ENCODE measurements at regions not wholly inside any gene's neighbourhood (a gene's known extent, or its start where the extent isn't known, plus 50 kb on each side); places are given as distances from the start of the nearest gene placed in this dataset.

- no peak for DNase-seq (ENCODE audit: low spot score)
These were observed 214.0 kb downstream of the ENC1 start for GRCh38 chr5:74426506-74426905.

- no peak for DNase-seq (ENCODE audit: low spot score)
These were observed 216.2 kb downstream of the ENC1 start for GRCh38 chr5:74424162-74424868.

DNA sequence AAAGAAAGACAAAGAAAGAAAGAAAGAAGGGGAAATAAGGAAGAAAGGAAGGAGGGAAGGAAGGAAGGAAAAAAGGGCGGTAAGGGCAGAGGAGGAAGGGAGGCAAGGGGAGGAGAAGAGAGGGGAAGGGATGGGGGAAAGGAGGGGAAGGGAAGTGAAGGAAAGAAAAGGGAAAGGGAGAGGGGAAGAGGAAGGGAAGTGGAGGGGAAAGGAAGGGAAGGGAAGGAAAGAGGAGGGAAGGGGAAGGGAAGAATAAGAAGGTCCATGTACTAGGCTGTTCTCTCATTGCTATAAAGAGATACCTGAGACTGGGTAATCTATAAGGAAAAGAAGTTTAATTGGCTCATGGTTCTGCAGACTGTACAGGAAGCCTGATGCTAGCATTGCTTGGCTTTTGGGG is 217.1 kb downstream of the ENC1 start:
- no peak for DNase-seq (ENCODE audit: low spot score)

- DNase-seq (ENCODE audit: low spot score) = no peak
These were observed 217.9 kb downstream of the ENC1 start for GRCh38 chr5:74422671-74423070.

DNA sequence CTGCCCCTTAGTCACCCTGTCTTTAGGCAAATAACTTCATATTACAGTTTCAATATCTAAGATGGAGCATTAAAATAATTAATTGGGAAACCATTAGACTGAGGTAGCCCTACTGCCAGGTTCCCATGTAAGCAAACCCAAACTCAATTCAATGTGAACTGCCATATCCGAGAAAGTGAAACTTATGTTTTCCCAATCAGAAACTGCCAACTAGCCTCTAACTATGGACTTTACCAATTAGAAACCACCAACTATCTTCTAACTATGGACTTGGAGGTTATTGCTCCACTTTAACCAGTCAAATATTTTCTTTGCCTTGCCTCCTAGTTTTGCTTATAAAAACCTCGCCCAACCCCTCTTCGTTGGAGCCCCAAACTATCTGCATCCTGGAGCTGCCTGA is 218.5 kb downstream of the ENC1 start:
- no peak for DNase-seq (ENCODE audit: low spot score)

- DNase-seq (ENCODE audit: low spot score) = no peak
These were observed 219.2 kb downstream of the ENC1 start for GRCh38 chr5:74421377-74421776.

- DNase-seq (ENCODE audit: low spot score) = no peak
These were observed 219.6 kb downstream of the ENC1 start for GRCh38 chr5:74420947-74421346.

DNA sequence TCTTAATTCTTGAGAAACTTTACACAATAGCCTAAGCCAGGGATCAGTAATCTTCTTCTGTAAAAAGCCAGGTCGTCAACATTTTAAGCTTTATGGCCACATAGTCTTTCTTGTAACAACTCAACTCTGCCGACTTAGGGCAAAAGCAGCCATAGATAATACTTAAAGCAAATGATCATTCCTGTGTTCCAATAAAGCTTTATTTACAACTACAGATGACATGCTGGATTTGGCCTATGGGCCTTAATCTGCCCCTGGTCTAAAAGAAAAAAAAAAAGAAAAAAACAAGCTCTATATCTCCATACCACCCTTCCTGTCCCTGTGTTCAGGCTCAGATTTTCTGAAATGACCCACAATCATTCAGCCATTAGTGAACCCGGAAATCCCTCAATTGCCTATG is 220.3 kb downstream of the ENC1 start:
- no peak for DNase-seq (ENCODE audit: low spot score)

- no peak for DNase-seq (ENCODE audit: low spot score)
These were observed 221.1 kb downstream of the ENC1 start for GRCh38 chr5:74419468-74419867.

GRCh38 chr5:74418709-74419108 is 221.8 kb downstream of the ENC1 start:
- no peak for DNase-seq (ENCODE audit: low spot score)

- DNase-seq (ENCODE audit: low spot score) = no peak
These were observed 222.3 kb downstream of the ENC1 start for GRCh38 chr5:74418261-74418660.

- DNase-seq (ENCODE audit: low spot score) = no peak
These were observed 224.8 kb downstream of the ENC1 start for GRCh38 chr5:74415695-74416102.

DNA sequence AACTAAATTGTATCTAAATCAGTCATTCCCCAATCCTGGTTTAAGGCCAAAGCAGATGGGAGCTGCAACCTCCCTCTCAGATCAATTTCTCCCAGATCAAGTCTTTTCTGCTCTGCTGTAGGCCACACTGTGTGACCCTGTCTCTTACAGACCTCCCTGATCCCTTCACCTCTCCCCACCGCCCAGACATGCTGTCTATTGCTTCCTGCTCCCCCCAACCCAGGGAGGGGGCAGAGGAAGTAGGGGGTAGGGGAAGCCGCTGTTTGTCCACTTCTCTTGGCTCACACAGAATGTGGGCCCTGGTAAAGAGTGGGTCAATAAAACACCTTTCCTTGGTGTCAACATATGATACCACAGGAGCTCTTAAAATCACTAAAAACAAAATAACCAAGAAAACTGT is 226.3 kb downstream of the ENC1 start:
- DNase-seq (ENCODE audit: low spot score) = no peak

DNA sequence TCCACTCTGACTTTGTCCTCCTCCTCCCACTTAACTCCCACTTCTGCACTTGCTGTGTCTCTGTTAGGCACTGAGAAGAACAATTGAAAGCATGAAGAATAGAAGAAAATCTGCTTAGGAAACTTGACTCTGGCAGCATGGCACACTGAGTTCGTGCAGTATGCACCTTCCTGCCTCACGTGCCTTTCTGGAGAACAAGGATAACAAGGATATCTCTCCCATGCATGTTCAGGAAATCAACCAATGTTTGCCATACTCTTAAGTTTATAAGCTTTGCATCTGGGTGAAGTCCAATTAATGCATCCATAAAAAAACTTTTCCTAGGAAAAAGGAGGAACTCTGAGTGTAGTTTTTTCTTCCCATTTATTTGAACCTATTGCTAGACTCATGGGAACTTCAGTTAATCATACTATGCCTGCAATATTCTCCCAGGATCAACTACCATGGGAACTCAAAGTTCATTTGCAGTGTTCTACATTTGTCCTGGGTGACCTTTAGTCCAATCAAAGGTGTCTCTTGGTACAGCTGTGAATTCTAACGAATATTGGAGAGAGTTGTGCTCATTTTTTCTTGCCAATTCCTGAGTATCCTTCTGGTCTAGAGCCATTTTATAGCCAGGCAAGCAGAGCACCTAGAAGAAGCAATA is 227.0 kb downstream of the ENC1 start:
- no peak for DNase-seq (ENCODE audit: low spot score)

GRCh38 chr5:74412066-74412465 is 228.5 kb downstream of the ENC1 start:
- no peak for DNase-seq (ENCODE audit: low spot score)

DNA sequence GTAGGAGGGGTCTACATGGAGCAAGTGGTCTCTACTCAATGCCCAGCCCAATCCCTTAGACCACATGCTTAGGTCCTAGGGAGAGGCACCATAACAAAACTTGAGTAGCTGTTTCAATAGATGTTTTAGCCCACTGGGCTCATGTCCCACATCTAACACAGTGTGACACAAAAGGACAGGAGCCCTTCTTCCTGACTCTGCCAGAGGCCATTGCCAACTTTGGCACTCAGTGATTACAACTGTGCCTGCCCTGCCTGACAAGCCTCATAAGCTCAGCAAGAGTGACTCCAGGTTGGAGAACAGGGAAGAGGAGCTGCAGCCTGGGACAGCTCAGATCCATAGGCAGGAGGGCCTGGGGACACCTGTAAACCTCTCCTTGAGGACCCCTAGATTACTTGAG is 230.8 kb downstream of the ENC1 start:
- DNase-seq (ENCODE audit: low spot score) = no peak

DNA sequence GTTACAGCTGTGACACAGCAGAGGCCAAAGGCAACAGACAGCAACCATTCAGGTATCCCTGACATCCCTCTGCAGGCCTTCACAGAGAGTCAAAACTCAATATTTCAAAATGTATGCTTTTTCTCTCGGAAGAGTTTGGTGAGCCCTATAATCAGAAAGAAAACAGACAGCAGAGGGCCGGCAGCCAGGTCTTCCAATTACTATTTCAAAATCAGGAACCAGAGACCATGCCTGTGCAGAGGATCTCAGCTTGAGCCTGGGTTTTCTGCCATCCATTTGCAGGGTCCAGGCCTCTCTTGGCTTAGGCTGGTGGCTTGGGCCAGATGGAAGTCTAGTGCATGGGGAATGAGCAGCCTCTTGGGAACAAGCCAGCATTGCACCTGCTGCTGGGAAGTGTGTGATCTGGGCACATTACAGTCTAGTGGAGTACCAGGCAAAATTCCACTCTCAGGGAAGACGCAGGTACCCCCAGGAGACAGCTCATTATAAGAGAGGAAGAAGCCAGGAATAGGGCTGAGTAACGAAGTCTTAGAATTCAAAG is 231.3 kb downstream of the ENC1 start:
- DNase-seq (ENCODE audit: low spot score) = no peak

DNA sequence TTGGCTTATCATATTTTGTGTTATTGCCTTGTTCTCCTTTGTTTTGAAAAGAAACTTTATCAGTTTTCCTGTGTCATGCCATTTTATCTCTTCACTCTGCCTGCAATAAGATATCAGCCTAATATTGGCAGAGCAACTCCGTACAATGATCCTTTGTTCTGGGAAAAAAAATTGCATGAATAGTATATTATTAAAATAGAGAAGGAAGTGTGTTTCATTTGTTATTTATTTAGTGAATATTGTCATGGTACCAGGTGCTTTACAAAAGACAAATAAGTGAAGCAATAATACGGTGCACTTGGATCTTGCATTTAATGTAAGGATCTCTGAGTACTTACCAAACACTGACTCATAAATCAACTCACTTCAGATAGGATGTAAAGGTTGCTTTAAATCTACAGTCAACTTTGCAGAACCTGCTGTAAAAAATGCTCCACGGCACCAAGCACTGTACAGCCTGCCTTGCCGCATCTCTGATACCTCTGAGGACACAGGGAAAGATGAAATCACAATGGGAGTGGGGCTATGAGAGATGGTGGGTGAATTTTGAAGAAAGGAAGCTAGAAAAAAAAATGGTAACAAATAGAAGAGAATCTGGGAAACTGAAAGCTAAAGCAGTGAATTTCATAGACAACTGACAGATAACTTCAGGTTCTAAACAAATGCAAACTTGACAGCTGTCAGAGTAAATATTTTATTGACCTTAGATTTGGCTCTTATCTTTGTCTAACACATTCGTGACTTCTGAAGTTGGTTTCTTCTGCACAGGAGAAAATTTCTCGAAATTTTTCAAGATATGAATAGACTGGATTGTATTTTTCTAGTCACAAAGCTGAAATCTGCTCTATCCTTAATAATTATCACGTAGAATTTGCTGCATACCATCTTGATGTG is 232.1 kb downstream of the ENC1 start:
- no peak for DNase-seq (ENCODE audit: low spot score)

DNA sequence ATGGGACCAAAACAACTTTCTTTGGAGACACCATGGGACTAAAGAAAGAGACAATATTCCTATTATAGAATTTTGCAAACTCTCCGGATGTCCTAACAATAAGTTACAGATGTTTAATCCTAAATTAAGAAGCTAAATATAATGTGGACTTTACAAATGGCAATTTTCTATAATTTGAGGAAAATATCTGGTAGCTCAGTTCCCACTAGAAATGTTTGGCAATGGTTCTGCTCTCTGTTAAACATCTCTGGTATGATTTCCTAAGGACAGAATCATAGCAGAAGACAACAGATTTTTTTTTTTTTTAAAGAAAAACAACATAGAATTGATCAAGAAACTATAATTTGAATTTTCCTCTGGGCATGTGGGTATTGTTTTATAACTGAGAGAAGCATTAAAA is 232.8 kb downstream of the ENC1 start:
- no peak for DNase-seq (ENCODE audit: low spot score)

- no peak for DNase-seq (ENCODE audit: low spot score)
These were observed 233.7 kb downstream of the ENC1 start for GRCh38 chr5:74406844-74407243.

- no peak for DNase-seq (ENCODE audit: low spot score)
These were observed 234.9 kb downstream of the ENC1 start for GRCh38 chr5:74405593-74405992.
